GM19239 (cell line): ENCODE measurements at regions not wholly inside any gene's neighbourhood (a gene's known extent, or its start where the extent isn't known, plus 50 kb on each side); places are given as distances from the start of the nearest gene placed in this dataset.
"Not testable (repeated sequence)": the region's sequence is repeated elsewhere in the genome, so short reads cannot be mapped to it uniquely, and the experiment has no call there.

ENCODE experiments used
- DNase-seq: peaks from one replicate; pipeline ENCODE4 v3.0.0; 2011; ENCODE audit warnings: low spot score; ENCODE audit not compliant: insufficient read length
- FAIRE-seq: peaks from 2 replicates; lab custom pipeline; 2011; peaks lifted over from hg19 to GRCh38; lab: Jason Lieb, UNC

DNA sequence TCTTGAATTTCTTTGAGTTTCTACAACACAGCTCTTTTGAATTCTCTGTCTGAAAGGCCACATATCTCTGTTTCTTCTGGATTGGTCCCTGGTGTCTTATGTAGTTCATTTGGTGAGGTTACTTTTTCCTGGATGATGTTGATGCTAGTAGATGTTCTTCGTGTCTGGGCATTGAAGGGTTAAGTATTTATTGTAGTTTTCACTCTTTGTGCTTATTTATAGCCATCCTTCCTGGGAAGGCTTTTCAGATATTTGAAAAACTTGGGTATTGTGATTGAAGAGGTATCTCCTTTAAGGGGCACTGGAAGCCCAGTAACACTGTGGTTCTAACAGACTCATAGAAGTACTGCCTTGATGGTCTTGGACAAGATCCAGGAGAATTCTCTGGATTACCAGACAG is 338.5 kb upstream of the SPRY2 start:
- no peak for DNase-seq
- no peak for FAIRE-seq

DNA sequence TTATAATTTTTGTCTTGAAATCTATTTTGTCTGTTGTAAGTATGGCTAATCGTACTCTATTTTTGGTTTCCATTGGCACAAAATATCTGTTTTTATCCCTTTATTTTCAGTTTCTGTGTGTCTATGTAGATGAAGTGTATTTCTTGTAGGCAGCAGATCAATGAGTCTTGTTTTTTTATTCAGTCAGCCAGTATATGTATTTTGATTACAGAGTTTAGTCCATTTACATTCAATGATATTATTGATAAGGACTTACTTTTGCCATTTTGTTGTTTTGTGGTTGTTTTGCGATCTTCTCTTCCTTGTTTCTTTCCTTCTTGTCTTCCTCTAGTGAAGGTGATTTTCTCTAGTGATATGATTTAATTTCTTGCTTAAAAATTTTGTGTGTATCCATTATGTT is 336.3 kb upstream of the SPRY2 start:
- FAIRE-seq (no peak), DNase-seq (no peak)

DNA sequence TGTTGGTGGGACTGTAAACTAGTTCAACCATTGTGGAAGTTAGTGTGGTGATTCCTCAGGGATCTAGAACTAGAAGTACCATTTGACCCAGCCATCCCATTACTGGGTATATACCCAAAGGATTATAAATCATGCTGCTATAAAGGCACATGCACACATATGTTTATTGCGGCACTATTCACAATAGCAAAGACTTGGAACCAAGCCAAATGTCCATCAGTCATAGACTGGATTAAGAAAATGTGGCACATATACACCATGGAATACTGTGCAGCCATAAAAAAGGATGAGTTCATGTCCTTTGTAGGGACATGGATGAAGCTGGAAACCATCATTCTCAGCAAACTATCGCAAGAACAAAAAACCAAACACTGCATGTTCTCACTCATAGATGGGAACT is 334.5 kb upstream of the SPRY2 start:
- FAIRE-seq, DNase-seq: not testable (repeated sequence)

DNA sequence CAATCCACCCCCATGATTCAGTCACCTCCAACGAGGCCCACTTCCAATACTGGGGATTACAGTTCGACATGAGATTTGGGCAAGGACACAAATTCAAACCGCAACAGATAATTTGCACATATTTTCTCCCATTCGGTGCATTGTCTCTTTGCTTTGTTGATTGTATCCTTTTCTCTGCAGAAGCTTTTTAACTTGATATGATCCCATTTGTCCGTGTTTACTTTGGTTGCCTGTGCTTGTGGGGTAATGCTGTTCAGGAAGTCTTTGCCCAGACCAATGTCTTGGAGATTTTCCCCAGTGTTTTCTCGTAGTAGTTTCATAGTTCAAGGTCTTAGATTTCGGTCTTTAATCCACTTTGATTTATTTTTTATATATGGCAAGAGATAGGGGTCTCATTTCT is 330.8 kb upstream of the SPRY2 start:
- DNase-seq (no peak), FAIRE-seq (no peak)

DNA sequence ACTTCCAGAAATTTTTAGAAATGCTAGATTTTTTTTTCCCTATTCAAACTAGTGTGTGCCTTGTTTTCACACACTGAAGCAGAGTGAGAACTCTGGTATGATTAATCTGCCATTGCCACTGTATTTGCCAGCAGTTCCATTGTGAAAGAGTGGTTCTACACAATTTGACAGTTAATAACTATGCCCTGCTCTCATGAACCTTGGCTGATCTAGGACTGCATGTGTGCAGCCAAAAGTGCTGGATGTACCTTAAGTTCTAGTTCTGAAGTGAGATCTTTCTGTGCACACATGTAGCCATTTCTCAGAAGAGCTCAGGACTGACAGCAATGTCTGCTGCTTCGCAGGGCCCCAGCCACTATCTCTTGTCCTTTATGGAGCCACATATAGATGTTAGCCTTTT is 328.2 kb upstream of the SPRY2 start:
- FAIRE-seq (no peak), DNase-seq (no peak)

DNA sequence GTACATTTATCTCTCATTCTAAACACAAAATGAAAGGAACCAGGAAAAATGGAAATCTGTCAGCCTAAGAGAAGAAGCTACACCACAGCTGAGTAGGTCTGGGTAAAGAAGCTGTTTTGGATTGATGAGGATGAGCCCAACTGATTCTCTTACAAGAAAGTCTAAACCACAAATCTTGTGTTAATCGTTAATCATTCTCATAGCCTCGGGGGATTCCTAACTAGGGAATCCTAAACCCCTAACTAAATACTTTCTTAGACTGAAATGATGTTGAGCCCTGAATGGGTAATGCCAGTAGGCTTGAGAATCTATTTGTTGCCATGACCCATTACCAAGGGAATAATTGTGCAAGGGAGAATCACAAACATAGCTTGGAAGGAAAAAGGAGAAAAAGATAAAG is 327.5 kb upstream of the SPRY2 start:
- DNase-seq (no peak), FAIRE-seq (no peak)

DNA sequence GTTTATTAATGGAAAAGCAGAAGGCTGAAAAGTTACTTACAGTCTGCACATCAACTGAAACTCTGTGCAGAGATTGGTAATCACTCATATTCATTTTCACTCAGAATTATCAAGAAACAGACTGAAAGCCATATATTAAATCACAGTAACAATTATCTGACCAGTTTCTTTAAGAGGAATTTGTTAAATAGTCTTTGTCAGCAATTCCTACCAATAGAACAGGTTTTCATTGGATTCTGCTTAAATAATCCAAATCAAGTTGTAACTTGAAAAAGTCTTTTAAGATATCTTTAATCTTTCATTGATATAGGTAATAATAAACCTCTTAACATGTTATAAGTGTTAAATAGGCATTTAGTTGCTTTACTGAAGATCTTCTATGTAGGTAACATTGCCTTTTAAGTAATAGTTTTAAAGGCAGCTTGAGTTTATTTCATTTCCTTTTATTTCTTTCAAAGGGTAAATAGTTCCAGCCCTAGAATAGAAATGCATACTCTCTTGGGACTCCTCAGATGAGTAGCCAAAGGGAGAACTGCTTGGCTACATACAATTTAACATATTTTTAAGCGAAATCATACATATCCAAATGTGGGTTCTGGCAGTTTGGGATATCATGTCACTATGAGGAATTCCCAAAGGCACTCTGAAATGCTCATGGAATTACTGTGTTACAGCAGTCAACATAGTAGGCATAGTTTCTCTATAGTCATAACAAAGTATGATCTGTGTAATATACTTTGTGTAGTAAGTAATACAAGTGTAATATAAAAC is 326.0 kb upstream of the SPRY2 start:
- FAIRE-seq: no peak
- DNase-seq: no peak

DNA sequence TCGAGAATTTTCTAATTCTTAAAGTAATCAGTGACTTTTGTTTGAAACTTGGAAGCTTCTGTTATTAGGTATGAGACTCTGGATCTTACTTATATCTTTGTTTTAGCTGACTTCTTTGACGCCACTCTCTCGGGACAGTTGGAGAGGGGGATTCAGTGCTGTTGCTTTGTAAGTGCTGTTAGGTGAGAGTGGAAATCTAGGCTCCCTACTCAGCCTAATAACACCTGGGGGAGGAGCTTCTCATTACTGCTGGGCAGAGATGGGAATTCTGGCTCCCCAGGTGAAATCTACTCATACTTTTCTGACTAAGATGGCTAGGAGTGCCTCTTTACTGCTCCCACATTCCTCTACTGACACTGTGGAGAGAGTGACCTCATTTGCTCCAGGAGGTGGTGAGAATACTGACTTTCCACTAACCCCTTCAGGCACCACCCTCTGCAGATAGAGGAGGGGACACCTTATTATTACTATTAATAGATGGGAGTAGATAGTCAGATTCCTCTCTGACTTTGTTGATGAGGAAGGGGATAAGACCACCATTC is 324.9 kb upstream of the SPRY2 start:
- no peak for FAIRE-seq

DNA sequence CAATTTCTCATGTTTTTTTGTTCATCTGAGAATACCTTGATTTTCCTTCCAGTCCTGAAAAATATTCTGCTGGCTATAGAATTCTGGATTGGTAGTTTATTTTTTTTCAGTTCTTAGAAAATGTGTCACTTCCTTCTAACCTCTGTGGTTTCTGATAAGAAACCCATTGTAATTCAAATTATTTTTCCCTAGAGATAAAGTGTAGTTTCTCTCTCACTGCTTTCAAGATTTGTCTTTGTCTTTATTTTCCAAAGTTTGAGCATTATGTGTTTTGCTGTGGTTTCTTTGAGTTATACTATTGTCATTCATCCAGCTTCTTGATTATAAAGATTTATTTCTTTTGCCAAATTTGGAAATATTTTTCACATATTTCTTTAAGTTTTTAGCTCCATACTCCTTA is 324.0 kb upstream of the SPRY2 start:
- FAIRE-seq (no peak), DNase-seq (no peak)

More for the DNA sequence above, 324.9 kb upstream of the SPRY2 start:
- no peak for DNase-seq

DNA sequence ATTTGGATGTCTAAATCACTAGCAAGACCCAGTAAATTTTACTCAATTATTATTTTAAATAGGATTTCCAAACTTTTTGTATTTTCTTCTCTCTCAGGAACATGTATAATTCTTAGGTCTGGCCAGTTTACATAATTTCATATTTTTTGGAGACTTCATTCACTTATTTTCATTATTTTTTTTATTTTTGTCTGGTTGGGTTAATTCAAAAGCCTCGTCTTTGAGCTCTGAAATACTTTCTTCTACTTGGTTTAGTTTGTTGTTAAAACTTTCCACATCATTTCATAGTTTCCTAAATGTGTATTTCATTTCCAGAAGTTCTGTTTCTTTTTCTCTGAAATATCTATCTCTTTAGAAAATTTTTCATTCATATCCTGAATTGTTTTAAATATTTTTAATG is 322.9 kb upstream of the SPRY2 start:
- FAIRE-seq (no peak), DNase-seq (no peak)

DNA sequence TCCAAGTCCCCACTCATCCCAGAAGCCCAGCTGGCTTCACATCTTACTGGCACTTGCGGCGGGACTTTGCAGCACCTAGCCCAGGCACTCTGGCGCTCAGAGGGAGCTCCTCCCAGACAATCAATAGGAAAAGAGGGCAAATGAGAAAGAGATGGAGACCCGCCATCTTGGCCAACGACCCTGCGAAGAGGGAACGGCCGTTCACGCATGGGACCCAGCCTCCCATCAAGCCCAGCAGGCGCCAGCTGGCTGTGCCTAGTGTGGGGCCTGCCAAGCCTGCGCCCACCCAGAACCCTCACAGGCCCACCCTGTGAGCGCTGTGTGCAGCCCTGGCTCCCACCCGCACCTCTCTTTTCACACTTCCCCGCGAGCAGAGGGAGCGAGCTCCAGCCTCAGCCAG is 317.8 kb upstream of the SPRY2 start:
- DNase-seq: no peak
- no peak for FAIRE-seq

DNA sequence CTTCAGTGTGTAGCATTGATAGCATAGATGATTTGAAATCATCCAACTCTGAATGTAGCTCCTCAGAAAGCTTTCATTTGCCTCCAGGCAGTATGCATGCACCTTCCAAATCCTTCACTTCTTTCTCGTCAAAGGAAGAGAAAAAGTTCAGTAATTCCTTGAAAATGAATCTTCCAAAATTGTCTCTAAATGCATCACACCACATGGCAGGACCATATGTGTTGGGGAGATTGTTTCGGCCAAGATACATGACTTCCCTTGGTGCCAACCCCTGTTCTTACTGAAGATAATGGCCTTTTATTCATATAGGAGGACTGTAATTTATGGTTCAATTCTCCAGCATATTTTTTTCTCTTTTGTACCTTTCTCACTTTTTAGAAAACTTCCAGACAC is 315.6 kb upstream of the SPRY2 start:
- FAIRE-seq (no peak), DNase-seq (no peak)

DNA sequence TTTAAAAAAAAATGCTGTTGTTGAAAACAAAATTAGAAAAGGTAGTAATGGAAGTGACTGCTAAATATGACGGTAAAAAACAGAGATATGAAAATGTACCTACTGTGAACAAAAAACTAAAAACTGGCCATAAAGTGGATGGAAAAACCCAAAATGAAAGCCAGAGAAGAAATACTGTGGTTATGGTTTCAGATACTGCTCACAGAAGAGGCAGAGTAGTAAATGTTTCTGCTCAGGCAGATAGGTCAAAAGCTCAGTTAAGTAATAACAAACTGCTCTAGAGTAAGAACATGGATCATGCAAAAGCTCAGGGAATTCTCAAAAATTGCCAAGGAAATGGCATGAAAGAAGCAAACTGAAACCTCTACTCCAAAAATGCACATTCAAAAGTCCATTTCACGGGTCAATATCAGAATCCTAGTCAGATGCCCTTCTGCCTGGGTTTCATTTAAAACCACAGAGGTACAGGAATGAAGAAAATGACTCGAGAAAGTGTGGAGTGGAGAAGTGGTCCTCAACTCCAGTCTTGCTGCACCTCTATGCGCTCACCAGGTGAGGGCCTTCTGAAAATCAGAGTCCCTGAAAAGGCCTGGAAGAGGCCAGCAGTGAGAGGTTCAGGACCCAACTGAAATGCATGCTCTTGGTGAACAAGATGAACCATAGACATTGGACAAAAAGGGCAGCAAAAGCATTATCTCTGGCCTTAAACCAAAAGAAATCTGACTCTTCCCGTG is 315.0 kb upstream of the SPRY2 start:
- FAIRE-seq (no peak), DNase-seq (no peak)

DNA sequence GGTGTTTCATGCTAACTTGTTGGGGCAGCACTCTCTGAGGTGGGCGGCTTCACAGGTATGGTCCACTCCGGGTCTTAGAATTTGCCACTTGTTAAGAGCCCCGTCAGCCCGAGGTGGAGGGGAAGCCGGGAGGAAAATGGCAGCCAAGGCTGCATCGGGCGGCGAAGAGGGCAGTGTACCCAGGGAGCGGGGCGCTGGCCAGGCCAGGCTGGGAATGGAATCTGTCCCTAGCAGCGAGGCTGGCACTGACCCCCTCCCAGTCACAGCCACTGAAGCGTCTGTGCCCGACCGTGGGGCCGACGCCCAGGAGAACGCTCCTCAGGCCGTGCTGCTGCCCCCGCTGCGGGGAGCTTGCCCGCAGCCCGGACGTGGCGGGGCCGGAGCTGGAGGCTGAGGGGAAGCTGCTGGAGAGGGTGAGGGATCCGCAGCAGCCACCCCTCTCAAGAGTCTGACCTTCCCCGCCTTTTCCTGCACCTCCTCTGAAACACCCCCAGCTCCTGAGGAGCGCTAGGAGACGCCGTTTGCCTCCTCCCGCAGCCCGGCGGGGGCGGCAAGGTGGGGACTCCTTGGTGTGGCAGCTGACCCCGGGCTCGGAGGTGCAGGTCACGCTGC is 313.8 kb upstream of the SPRY2 start:
- DNase-seq (no peak), FAIRE-seq (no peak)

DNA sequence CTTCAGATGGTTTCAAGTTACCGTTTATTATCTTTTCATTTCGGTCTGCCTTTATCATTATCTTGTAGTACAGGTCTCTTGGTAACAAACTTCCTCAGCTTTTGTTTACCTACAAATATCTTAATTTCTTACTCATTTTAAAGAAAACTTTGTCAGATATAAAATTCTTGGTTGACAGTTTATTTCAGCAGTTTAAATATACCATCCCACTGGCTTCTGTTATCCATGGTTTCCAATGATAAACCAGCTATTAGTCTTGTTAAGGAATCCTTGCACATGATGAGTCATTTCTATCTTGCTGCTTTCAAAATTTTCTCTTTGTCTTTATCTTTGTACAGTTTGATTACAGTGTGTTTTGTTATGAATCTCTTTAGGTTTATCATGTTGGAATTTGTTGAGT is 308.3 kb upstream of the SPRY2 start:
- FAIRE-seq (no peak), DNase-seq (no peak)

DNA sequence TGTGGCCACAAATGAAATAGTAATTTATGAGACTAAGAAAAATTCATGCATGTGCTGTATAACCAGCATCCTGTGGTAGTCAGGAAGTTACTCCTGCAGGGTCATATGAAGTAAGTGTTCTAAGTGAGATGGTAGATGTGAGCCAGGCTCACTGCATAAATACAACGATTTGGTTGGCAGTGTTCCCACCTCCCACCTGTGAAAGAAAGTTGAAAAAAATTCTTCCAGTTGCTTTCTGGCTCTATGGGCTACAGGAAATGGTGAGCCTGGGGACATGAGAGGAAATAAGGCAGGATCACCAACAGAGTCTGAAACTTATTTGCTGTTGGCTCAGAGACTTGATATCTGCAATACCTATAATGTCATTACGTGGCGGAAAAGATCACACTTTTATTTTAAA is 301.7 kb upstream of the SPRY2 start:
- FAIRE-seq: no peak
- DNase-seq: no peak

DNA sequence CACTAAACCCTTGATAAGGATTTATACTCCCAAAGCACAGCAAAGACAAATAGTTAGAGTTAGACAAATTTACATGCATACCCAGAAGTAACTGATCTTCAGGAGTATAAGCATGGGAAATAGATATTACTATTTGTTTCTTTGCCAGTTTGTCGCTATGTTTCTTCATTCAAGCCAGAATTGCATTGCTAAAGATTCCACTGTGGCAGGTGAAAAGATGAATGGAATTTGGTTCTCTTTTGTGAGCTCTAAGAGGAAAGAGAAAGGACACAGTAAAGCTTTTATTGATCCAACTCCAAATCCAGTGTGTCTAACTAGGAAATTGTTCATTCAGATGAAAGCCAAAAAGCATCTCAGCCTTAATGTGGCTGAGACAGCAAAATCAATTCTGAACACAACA is 292.3 kb upstream of the SPRY2 start:
- no peak for FAIRE-seq
- no peak for DNase-seq

DNA sequence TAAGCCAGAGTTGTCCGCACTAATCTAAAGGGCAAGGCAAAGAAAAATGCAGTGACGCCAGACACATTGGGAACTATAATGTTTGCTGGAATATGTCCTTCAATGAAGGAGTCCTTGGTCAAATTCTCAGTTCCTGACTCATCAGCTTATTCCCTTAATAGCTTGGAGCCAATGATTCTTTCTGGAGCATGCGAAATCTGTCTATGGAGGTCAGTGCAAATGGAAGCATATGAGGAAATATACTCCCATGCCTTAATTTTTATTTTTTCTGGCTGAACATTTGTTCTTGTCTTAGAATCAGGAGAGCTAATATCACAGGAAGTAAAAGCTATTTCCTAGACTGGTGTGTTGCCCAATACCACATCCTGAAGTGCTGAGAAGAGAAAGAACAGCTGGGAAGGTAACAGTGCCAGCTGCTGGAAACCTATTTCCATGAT is 289.8 kb upstream of the SPRY2 start:
- FAIRE-seq (no peak), DNase-seq (no peak)

DNA sequence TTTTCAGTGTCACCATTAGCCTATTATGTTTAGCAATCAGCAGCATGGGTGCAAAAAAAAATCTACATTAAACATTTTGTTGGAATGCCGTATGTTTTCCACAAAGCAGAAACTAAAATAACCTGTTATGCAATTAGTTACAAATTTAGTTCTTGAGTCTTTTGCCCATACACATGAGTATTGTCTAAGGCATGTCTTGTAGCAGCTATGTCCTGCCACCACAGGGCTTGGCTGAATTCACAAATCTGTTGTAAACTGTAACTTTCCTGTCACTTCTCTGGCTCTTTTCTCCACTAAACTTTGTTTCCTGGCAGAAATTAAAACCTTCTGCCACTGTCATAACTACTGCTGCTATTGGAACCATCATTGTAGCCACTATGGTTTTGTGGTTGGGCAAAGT is 277.9 kb upstream of the SPRY2 start:
- FAIRE-seq: no peak

DNA sequence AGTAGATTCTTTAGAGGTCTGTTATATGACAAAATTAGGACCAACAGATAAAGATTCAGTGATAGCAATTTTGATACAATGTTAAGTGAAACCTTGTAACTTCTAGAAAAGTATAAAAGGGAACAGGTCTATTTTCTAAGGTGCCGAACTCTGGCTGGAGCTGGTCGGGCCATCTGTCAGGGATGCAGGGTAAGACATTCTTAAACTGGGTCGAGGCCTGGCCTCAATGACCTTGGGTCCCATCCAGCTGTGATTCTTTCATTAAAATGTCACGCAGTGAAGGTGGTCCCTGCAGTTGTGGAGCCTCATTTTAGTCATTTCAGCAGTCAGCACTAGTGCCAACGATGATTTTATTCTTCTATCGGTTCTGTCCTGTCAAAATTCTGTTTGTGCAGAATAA is 271.9 kb upstream of the SPRY2 start:
- no peak for FAIRE-seq
- no peak for DNase-seq

More for the DNA sequence above, 277.9 kb upstream of the SPRY2 start:
- DNase-seq: no peak

DNA sequence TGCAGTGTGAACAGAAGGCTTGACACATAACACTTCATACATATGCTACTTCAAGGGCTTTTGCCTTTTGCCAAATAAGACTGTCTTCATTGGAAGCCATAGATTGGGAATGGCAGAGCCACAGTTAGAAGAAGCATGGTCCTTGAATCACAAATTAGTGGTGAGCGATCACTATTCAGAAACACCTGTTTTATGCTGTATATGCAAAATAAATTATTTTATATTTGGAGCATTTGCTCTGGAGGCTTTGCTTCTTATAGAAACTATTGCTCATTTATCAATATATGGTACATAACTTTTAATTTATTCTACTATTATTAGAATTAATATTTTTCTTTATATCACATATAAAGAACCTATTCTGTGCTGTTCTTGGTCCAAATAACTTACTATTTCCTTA is 270.4 kb upstream of the SPRY2 start:
- DNase-seq: no peak
- no peak for FAIRE-seq
